ENCODE measurements at regions not wholly inside any gene's neighbourhood (a gene's known extent, or its start where the extent isn't known, plus 50 kb on each side); places are given as distances from the start of the nearest gene placed in this dataset.

GRCh38 chr4:130043732-130044160 is 947.8 kb downstream of the C4orf33 start:
- TF ChIP-seq CTCF (conservative IDR thresholded peaks at IDR 0.05; ENCODE audit: low read depth, low read length) (no peak), EZH2 (IDR thresholded peaks at IDR 0.05; ENCODE audit: borderline replicate concordance, low read depth, low read length, poor library complexity, severe bottlenecking) (no peak)

Measured in A673 (cell line).